ENCODE measurements at regions not wholly inside any gene's neighbourhood (a gene's known extent, or its start where the extent isn't known, plus 50 kb on each side); places are given as distances from the start of the nearest gene placed in this dataset.

DNA sequence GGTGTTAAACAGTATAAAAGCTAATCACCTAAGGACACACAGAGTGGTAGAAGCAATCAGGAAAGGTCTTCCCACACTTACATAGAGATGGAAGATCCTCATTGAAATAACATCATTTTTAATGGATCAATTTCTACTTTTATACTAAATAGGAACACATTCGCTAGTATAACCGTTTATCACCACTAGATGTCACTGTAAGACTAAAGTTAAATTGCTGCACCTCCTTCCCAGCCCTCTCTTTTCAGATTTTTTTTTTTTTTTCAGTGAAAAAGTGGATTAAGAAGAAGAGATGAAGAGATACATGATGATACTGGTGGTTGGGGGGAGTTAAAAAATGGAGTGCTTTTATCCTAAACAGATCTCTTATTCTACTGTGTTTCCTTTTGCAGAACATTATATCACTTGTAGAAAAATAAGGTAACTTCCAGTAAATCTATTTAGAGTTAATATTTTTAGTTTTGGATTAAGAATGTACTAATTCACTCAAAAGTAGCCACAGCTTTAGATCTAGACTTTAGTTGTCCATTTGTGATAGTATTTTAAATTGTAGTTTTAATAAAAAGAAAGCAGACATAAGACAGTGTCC lies 116.9 kb upstream of the ARRDC3 start:
- 0% methylated on average over 2 of the region's 2 CpGs for WGBS, 2 donors
- peak in 3 of 4 donors; percentile 56 to 68 (median 63) for ATAC-seq
- peak; percentile 89 for FAIRE-seq

DNA sequence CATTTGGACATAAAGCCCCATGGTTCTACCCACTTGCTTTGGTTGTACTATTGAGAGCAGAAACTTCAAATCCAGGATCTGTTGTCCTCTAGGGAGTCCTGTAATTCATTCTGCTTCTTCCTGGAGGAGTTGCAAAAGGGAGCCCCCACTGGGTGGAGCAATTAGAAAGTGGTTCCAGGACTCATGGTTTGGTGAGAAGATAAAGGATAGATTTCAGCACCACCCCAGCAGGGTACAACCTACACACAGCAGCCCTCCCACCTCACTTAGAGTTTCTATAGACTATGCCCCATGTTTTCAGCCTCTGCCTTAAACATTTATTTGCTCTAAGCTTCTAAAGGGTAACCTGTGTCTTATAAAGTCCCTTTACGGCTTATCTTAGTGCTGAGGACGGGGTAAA lies 112.6 kb upstream of the ARRDC3 start:
- Histone ChIP-seq H3K4me3 (no peak overlapping the region), H3K27ac (no peak overlapping the region), H3K27me3 (no peaks in the 10 kb centered on the region), H3K4me1 (no peaks in the 10 kb centered on the region), H3K36me3 (no peaks in the 10 kb centered on the region), H3K9me3 (no peaks in the 10 kb centered on the region)
- FAIRE-seq = no peak
- WGBS, 2 donors = 77 to 80% methylated on average over 2 of the region's 2 CpGs
- no peak for DNase-seq
- ATAC-seq = no peak
- intact Hi-C loops (cut with DNase I) = no loop called here
- TF ChIP-seq, protein P1, sequence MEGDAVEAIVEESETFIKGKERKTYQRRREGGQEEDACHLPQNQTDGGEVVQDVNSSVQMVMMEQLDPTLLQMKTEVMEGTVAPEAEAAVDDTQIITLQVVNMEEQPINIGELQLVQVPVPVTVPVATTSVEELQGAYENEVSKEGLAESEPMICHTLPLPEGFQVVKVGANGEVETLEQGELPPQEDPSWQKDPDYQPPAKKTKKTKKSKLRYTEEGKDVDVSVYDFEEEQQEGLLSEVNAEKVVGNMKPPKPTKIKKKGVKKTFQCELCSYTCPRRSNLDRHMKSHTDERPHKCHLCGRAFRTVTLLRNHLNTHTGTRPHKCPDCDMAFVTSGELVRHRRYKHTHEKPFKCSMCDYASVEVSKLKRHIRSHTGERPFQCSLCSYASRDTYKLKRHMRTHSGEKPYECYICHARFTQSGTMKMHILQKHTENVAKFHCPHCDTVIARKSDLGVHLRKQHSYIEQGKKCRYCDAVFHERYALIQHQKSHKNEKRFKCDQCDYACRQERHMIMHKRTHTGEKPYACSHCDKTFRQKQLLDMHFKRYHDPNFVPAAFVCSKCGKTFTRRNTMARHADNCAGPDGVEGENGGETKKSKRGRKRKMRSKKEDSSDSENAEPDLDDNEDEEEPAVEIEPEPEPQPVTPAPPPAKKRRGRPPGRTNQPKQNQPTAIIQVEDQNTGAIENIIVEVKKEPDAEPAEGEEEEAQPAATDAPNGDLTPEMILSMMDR (IDR thresholded peaks at IDR 0.05) = no peak

More for the DNA sequence above, 116.9 kb upstream of the ARRDC3 start:
- Histone ChIP-seq H3K36me3 (no peaks in the 10 kb centered on the region), H3K27ac (no peak overlapping the region), H3K9me3 (no peaks in the 10 kb centered on the region), H3K4me1 (no peaks in the 10 kb centered on the region), H3K27me3 (no peaks in the 10 kb centered on the region), H3K4me3 (no peak overlapping the region)
- DNase-seq = no peak
- TF ChIP-seq, protein P1 (IDR thresholded peaks at IDR 0.05) = peak; percentile 39 to 53 (median 46)
- intact Hi-C loops (cut with DNase I) = no loop called here

DNA sequence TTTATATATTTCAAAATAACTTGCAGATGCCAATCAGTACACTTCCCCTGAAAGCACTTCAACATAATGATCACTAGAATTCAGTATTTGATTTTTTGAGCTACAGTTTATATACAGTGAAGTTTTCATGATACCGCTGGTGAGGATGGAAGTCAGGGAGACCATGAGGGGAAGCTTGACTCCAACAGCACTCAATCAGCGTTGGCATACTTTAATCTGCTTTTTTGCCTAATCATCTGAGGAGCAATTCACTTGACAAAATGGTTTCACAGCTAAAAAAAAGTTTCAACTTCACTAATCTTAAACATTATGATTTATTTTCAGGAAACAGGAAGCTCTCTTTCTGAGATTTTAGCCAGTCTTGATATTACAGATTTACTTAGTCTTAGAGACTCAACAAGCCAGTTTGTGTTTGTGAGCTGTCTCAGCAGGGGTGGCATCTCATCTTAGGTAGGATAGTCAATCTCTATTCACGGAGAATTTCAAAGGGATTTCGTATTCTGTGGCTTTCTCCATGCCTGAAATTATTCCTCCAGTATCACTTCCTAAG lies 111.4 kb upstream of the ARRDC3 start:
- Histone ChIP-seq H3K4me3 (no peak overlapping the region), H3K4me1 (no peaks in the 10 kb centered on the region), H3K27ac (no peak overlapping the region), H3K27me3 (no peaks in the 10 kb centered on the region), H3K36me3 (no peaks in the 10 kb centered on the region), H3K9me3 (no peaks in the 10 kb centered on the region)
- WGBS, 2 donors = 72 to 75% methylated on average over 4 of the region's 4 CpGs
- DNase-seq (no peak), FAIRE-seq (no peak), ATAC-seq (no peak)
- TF ChIP-seq, protein P1 (IDR thresholded peaks at IDR 0.05) = no peak
- intact Hi-C loops (cut with DNase I) = no loop called here

DNA sequence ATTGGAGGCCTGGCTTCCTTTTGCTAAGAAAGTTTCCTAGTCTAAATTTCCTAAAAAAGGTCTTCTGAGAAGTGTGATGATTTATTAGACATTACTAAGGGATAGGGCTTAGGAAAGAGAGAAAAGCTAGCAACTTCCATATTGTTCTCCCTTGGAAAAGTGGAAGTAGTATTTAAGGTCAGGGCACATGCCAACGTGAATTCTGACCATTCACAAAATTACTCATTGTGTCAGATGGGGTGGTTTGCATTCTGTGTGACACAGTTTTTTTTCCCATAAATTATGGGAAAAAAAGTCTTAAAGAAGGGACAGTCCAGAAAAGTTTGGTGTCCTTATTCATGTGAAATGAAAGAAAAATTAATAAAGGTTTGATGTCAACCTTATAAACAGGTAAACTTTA lies 110.0 kb upstream of the ARRDC3 start:
- intact Hi-C loops (cut with DNase I) = no loop called here
- Histone ChIP-seq H3K9me3 (no peaks in the 10 kb centered on the region), H3K27me3 (no peaks in the 10 kb centered on the region), H3K4me3 (no peak overlapping the region), H3K27ac (no peak overlapping the region), H3K4me1 (no peaks in the 10 kb centered on the region), H3K36me3 (no peaks in the 10 kb centered on the region)
- TF ChIP-seq, protein P1 (IDR thresholded peaks at IDR 0.05) = no peak
- no peak for ATAC-seq
- no peak for DNase-seq
- WGBS, 2 donors = 26 to 31% methylated on average over 1 of the region's 1 CpG
- no peak for FAIRE-seq

DNA sequence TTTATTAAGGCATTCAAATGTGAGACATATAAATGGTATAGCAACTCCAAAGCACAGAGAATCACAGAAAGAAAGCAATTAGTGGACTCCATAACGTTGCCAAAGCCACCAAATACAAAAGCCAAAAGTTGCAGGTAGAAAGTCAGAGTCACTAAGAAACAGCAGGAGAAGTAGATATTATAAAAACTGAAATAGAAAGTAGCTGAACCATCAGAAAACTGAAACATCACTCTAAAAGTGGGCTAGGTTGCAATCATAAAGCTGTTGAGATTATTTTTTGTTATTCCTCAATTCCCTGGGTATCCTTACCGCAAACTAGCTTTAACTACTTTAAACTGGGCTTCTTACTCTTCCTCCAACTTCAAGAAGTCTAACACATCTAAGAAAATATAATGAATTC lies 108.1 kb upstream of the ARRDC3 start:
- H3K4me3 ChIP-seq = no peak overlapping the region
- 55 to 64% methylated on average over 2 of the region's 2 CpGs for WGBS, 2 donors

More for the DNA sequence above, 108.1 kb upstream of the ARRDC3 start:
- ATAC-seq (no peak), FAIRE-seq (no peak), DNase-seq (no peak)
- no peaks in the 10 kb centered on the region for H3K4me1 ChIP-seq
- no peaks in the 10 kb centered on the region for H3K36me3 ChIP-seq
- H3K9me3 ChIP-seq = no peaks in the 10 kb centered on the region
- H3K27me3 ChIP-seq = no peaks in the 10 kb centered on the region
- no peak overlapping the region for H3K27ac ChIP-seq
- TF ChIP-seq, protein P1 (IDR thresholded peaks at IDR 0.05) = no peak
- intact Hi-C loops (cut with DNase I) = no loop called here
